ENCODE measurements at regions not wholly inside any gene's neighbourhood (a gene's known extent, or its start where the extent isn't known, plus 50 kb on each side); places are given as distances from the start of the nearest gene placed in this dataset.

DNA sequence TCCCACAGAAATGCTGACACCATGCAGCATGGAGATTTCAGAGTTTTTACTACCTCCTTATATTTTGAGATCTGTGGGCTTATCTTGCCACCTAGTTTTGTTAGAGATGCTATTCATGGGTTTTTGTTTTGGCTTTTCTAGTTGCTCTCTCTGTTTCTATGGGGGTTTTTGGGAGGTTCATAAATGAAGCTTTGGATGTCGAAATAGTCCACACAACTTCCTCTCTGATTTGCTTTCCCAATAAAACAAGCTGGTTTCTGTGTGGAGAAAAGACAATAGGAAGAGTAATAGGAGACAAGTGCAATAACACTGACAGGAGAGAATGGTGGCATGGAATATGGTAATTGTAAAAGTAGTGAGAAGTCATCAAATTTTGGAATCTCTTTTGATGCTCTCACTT is 106.8 kb upstream of the GPR149 start:
- DNase-seq (ENCODE audit: low spot score) = no peak
- ChIA-PET POLR2A (no interaction called here), CTCF (no interaction called here)
- ATAC-seq = no peak
- peaks cover 7% of the 10 kb centered on the region for H3K9me3 Mint-ChIP-seq
- no peak overlapping the region for H3K27ac Mint-ChIP-seq
- H3K4me1 Mint-ChIP-seq = no peaks in the 10 kb centered on the region
- H3K36me3 Mint-ChIP-seq = no peaks in the 10 kb centered on the region
- TF ChIP-seq, protein P1, sequence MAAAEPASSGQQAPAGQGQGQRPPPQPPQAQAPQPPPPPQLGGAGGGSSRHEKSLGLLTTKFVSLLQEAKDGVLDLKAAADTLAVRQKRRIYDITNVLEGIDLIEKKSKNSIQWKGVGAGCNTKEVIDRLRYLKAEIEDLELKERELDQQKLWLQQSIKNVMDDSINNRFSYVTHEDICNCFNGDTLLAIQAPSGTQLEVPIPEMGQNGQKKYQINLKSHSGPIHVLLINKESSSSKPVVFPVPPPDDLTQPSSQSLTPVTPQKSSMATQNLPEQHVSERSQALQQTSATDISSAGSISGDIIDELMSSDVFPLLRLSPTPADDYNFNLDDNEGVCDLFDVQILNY (CRISPR knock-in tag; IDR thresholded peaks at IDR 0.05) = no peak
- TF ChIP-seq CREB1 (CRISPR knock-in tag; IDR thresholded peaks at IDR 0.05) = no peak
- no peak for TF ChIP-seq IRF1 (CRISPR knock-in tag; IDR thresholded peaks at IDR 0.05)
- TF ChIP-seq, protein P2, sequence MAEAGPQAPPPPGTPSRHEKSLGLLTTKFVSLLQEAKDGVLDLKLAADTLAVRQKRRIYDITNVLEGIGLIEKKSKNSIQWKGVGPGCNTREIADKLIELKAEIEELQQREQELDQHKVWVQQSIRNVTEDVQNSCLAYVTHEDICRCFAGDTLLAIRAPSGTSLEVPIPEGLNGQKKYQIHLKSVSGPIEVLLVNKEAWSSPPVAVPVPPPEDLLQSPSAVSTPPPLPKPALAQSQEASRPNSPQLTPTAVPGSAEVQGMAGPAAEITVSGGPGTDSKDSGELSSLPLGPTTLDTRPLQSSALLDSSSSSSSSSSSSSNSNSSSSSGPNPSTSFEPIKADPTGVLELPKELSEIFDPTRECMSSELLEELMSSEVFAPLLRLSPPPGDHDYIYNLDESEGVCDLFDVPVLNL (CRISPR knock-in tag; IDR thresholded peaks at IDR 0.05; ENCODE audit: borderline replicate concordance, low read depth) = no peak
- no peak for TF ChIP-seq ELF4 (CRISPR knock-in tag; IDR thresholded peaks at IDR 0.05; ENCODE audit: low read depth)
- TF ChIP-seq USF1 (CRISPR knock-in tag; IDR thresholded peaks at IDR 0.05) = no peak
- no peak for TF ChIP-seq NFE2L1 (CRISPR knock-in tag; IDR thresholded peaks at IDR 0.05)
- no peak overlapping the region for H3K4me3 Mint-ChIP-seq
- no peaks in the 10 kb centered on the region for H3K27me3 Mint-ChIP-seq (ENCODE audit: low read depth)

DNA sequence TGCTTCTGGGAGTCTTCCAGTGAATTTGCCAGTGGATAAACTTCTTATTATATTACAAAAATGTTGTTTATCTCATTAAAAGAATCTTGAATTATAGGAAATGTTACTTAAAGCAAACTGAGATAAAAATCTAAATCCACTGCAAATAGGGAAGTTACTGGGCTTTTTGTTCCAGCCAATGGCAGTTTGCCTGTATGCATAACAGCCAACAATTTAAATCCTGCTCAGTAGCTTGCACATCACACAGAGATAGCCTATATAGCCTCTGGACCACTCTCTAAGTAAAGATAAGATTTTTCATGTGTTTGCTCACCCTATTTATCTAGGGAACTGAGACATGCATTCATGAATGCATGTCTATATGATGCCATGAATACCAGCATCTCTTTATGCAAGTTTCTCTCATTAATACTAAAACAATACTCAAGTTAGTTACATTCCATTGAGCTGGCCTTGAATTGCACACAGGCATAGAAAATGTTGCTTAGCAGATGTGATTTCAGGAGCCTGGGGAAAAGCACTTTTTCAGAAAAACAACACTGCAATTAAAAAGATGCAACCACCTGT is 92.1 kb upstream of the GPR149 start:
- Mint-ChIP-seq H3K27me3 (ENCODE audit: low read depth) (no peaks in the 10 kb centered on the region), H3K36me3 (no peaks in the 10 kb centered on the region), H3K4me1 (0 out of 2 replicates have a peak, but pooled peaks cover 2% of the 10 kb centered on the region), H3K27ac (no peak overlapping the region), H3K9me3 (no peaks in the 10 kb centered on the region), H3K4me3 (no peak overlapping the region)
- ChIA-PET CTCF (interaction anchor here (1.4 kb wide), 1 partner anchor 30 kb away, joined by 5 read pairs; no protein-coding TSS in a partner anchor), POLR2A (no interaction called here)
- ATAC-seq = no peak
- no peak for DNase-seq (ENCODE audit: low spot score)
- TF ChIP-seq HMGXB4 (CRISPR knock-in tag; IDR thresholded peaks at IDR 0.05) (no peak), TP53 (CRISPR knock-in tag; IDR thresholded peaks at IDR 0.05) (no peak), TEAD4 (CRISPR knock-in tag; IDR thresholded peaks at IDR 0.05) (no peak), EMX1 (CRISPR knock-in tag; IDR thresholded peaks at IDR 0.05) (no peak), TCF7 (CRISPR knock-in tag; IDR thresholded peaks at IDR 0.05; ENCODE audit: low read depth) (no peak), USF1 (CRISPR knock-in tag; IDR thresholded peaks at IDR 0.05) (no peak), ZNF512 (CRISPR knock-in tag; IDR thresholded peaks at IDR 0.05; ENCODE audit: borderline replicate concordance) (no peak), PREB (CRISPR knock-in tag; IDR thresholded peaks at IDR 0.05; ENCODE audit: borderline replicate concordance) (no peak), ZNF232 (CRISPR knock-in tag; IDR thresholded peaks at IDR 0.05) (no peak), MLX (CRISPR knock-in tag; IDR thresholded peaks at IDR 0.05) (no peak), CTCF (IDR thresholded peaks at IDR 0.05) (no peak)
- TF ChIP-seq, protein P3, sequence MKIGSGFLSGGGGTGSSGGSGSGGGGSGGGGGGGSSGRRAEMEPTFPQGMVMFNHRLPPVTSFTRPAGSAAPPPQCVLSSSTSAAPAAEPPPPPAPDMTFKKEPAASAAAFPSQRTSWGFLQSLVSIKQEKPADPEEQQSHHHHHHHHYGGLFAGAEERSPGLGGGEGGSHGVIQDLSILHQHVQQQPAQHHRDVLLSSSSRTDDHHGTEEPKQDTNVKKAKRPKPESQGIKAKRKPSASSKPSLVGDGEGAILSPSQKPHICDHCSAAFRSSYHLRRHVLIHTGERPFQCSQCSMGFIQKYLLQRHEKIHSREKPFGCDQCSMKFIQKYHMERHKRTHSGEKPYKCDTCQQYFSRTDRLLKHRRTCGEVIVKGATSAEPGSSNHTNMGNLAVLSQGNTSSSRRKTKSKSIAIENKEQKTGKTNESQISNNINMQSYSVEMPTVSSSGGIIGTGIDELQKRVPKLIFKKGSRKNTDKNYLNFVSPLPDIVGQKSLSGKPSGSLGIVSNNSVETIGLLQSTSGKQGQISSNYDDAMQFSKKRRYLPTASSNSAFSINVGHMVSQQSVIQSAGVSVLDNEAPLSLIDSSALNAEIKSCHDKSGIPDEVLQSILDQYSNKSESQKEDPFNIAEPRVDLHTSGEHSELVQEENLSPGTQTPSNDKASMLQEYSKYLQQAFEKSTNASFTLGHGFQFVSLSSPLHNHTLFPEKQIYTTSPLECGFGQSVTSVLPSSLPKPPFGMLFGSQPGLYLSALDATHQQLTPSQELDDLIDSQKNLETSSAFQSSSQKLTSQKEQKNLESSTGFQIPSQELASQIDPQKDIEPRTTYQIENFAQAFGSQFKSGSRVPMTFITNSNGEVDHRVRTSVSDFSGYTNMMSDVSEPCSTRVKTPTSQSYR (CRISPR knock-in tag; IDR thresholded peaks at IDR 0.05) = no peak

Data from WTC11 (cell line).